Endothelial cell of umbilical vein (primary cell): ENCODE measurements at regions not wholly inside any gene's neighbourhood (a gene's known extent, or its start where the extent isn't known, plus 50 kb on each side); places are given as distances from the start of the nearest gene placed in this dataset.
A peak's percentile ranks its signal among the peaks of the same experiment; 100 is the strongest.

ENCODE experiments used
- BruUV-seq: library from RNA; stranded (reverse); fragments of 400-500 nt; replicated peaks from 2 replicates; lab custom pipeline; 2021; lab: Mats Ljungman, UMichigan
- CTCF ChIA-PET: fragments of 300-600, 350-600 bp; sonication (Branson Sonifier 250); formaldehyde crosslinking; loops from one replicate; lab custom pipeline; 2021; ENCODE audit warnings: antibody characterized with exemption, inconsistent platforms; lab: Charles Lee
- POLR2A ChIA-PET: fragments of 300-600, 350-600 bp; sonication (Branson Sonifier 250); formaldehyde crosslinking; loops from one replicate; lab custom pipeline; 2021; ENCODE audit warnings: antibody characterized with exemption, inconsistent platforms; lab: Charles Lee
- DNase-seq: peaks from one replicate; pipeline ENCODE4 v3.0.0-alpha.2; 2011; ENCODE audit warnings: low read depth, low spot score
- FAIRE-seq: peaks from 2 replicates; lab custom pipeline; 2011; peaks lifted over from hg19 to GRCh38; lab: Jason Lieb, UNC
- H2AFZ ChIP-seq: 2 replicates; pipeline ENCODE4 v1.6.0; 2012; ENCODE audit warnings: low read depth, low read length, control low read depth, inconsistent platforms
- H3K27ac ChIP-seq: 2 replicates; pipeline ENCODE4 v1.5.1; 2011; ENCODE audit warnings: low read depth, mild to moderate bottlenecking, control low read depth, low read length, moderate library complexity; ENCODE audit not compliant: insufficient read depth
- H3K27me3 ChIP-seq, 2 experiments: 2 replicates each; pipeline versions ENCODE4 v1.6.0 to v1.6.1; 2011; ENCODE audit warnings: low read length in 2 of 2, mixed read lengths in 1 of 2; ENCODE audit not compliant: control insufficient read depth in 2 of 2, insufficient read depth in 2 of 2
- H3K36me3 ChIP-seq, 2 experiments: 2 replicates in 1 of 2; 3 replicates in 1 of 2; pipeline ENCODE4 v1.5.1; 2011; ENCODE audit warnings: low read length in 2 of 2, mild to moderate bottlenecking in 1 of 2, moderate library complexity in 1 of 2; ENCODE audit not compliant: control insufficient read depth in 2 of 2, insufficient read depth in 2 of 2; ENCODE audit errors: extremely low read depth in 1 of 2
- H3K4me1 ChIP-seq: 3 replicates; pipeline ENCODE4 v1.5.1; 2011; ENCODE audit warnings: mild to moderate bottlenecking, low read length; ENCODE audit not compliant: control insufficient read depth, insufficient read depth; ENCODE audit errors: extremely low read depth
- H3K4me2 ChIP-seq: 2 replicates; pipeline ENCODE4 v1.6.1; 2011; ENCODE audit warnings: low read length, control low read depth, mixed read lengths; ENCODE audit not compliant: insufficient read depth
- H3K4me3 ChIP-seq, 3 experiments: fragments of 200-600 bp in 1 of 3; sonication (generic), shearing (Covaris generic) in 1 of 3; replicated peaks in 1 of 3; 2 replicates each; pipeline ENCODE4 v1.5.1; 2011 to 2016; ENCODE audit warnings: control low read depth in 3 of 3, low read length in 3 of 3, mild to moderate bottlenecking in 2 of 3, inconsistent platforms in 1 of 3, low read depth in 1 of 3, moderate library complexity in 1 of 3; ENCODE audit not compliant: insufficient read depth in 1 of 3
- H3K79me2 ChIP-seq: 2 replicates; pipeline ENCODE4 v1.6.0; 2012; ENCODE audit warnings: low read length, inconsistent platforms; ENCODE audit not compliant: control insufficient read depth, insufficient read depth
- H3K9ac ChIP-seq: replicated peaks from 2 replicates; pipeline ENCODE3; 2011; ENCODE audit warnings: low read length, control low read depth; ENCODE audit not compliant: insufficient read depth; ENCODE audit errors: extremely low read depth
- H3K9me1 ChIP-seq: replicated peaks from 3 replicates; pipeline ENCODE4 v1.6.0; 2011; ENCODE audit warnings: mild to moderate bottlenecking, low read length; ENCODE audit not compliant: control insufficient read depth, insufficient read depth; ENCODE audit errors: extremely low read depth
- H3K9me3 ChIP-seq: replicated peaks from 2 replicates; pipeline ENCODE4 v1.5.1; 2012; ENCODE audit warnings: low read length, inconsistent platforms; ENCODE audit not compliant: control insufficient read depth, insufficient read depth
- H4K20me1 ChIP-seq: replicated peaks from 2 replicates; pipeline ENCODE3; 2011; ENCODE audit warnings: mild to moderate bottlenecking, low read length; ENCODE audit not compliant: control insufficient read depth, insufficient read depth; ENCODE audit errors: extremely low read depth
- EZH2 ChIP-seq: IDR thresholded peaks from 2 replicates; pipeline ENCODE4 v1.6.1; 2012; ENCODE audit warnings: borderline replicate concordance, low read depth, mild to moderate bottlenecking, moderate library complexity, low read length, inconsistent platforms; ENCODE audit not compliant: severe bottlenecking
- FOS ChIP-seq: IDR thresholded peaks from 2 replicates; pipeline ENCODE4 v1.6.1; 2011; ENCODE audit warnings: mild to moderate bottlenecking, low read length, moderate library complexity, borderline replicate concordance; ENCODE audit not compliant: insufficient read depth
- GATA2 ChIP-seq: IDR thresholded peaks from 2 replicates; pipeline ENCODE4 v1.7.0; 2011; ENCODE audit warnings: low read depth, mild to moderate bottlenecking, moderate library complexity, mixed read lengths, low read length; ENCODE audit not compliant: insufficient read length, insufficient read depth
- JUN ChIP-seq: IDR thresholded peaks from 2 replicates; pipeline ENCODE4 v1.6.1; 2011; ENCODE audit warnings: borderline replicate concordance, low read depth; ENCODE audit not compliant: insufficient read length, insufficient read depth
- MYC ChIP-seq: IDR thresholded peaks from one replicate; pipeline ENCODE4 v1.6.1; 2011; ENCODE audit warnings: mild to moderate bottlenecking, low read depth, low read length
- POLR2A ChIP-seq: IDR thresholded peaks from 2 replicates; pipeline ENCODE4 v1.6.1; 2012; ENCODE audit warnings: low read depth, mild to moderate bottlenecking, control low read depth, low read length
- POLR2AphosphoS5 ChIP-seq: IDR thresholded peaks from 2 replicates; pipeline ENCODE4 v1.6.1; 2012; ENCODE audit warnings: low read depth, mild to moderate bottlenecking, control low read depth, low read length, moderate library complexity; ENCODE audit not compliant: insufficient read depth
- dilution Hi-C: fragments of 300-500 bp; cut with MboI; formaldehyde crosslinking; loops from one replicate; pipeline ENCODE4 v1.15.0; 2019; ENCODE audit warnings: low sequenced_read_pairs; ENCODE audit not compliant: extremely low pct_ligation_motif_present
- intact Hi-C: fragments of 100-400 bp; cut with micrococcal nuclease; formaldehyde crosslinking; loops from one replicate; pipeline ENCODE4 v1.10.0; 2022
- TF ChIP-seq, protein P1 (sequence below), 2 donors: IDR thresholded peaks; 1 replicate in 1 of 2; 2 replicates in 1 of 2; pipeline ENCODE4 v1.5.1; 2011; ENCODE audit warnings: low read length in 2 of 2, mild to moderate bottlenecking in 2 of 2, moderate library complexity in 2 of 2, control low read depth in 1 of 2, inconsistent platforms in 1 of 2, low read depth in 1 of 2; ENCODE audit not compliant: insufficient read depth in 1 of 2; ENCODE audit errors: extremely low read depth in 1 of 2
- TF ChIP-seq, protein P2 (sequence below): IDR thresholded peaks from 2 replicates; pipeline ENCODE4 v1.6.1; 2011; ENCODE audit not compliant: insufficient read depth, insufficient read length

DNA sequence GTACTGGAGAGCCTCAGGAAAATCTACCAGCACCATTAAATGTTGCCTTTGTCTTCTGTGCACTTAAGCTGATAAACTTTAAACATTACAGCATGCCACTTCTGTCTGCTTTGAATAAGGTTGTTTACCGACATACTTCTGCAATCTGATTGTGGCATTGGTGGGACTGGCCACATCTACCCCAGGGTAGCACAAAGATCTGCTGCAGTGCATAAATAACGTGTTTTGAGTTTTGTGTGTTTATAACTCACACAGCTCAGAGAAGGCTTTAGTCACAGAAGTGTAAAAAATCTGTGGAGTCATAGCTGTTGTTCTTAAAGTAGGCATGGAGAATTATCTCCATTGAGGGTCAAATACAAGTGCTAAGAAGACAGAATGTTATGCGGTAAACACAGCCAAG, 388.4 kb upstream of the AMELY start:
- BruUV-seq: no TSS peak

More for the DNA sequence above, 388.4 kb upstream of the AMELY start:
- Histone ChIP-seq H3K4me3 (no peak overlapping the region), H3K9me1 (no peaks in the 10 kb centered on the region), H4K20me1 (no peaks in the 10 kb centered on the region), H3K36me3 (peaks cover 2 to 9% of the 10 kb centered on the region in 2 experiments), H2AFZ (no peak overlapping the region), H3K9ac (no peak overlapping the region), H3K4me1 (no peaks in the 10 kb centered on the region), H3K27me3 (no peaks in the 10 kb centered on the region), H3K9me3 (no peaks in the 10 kb centered on the region), H3K79me2 (peaks cover 79% of the 10 kb centered on the region), H3K27ac (no peak overlapping the region), H3K4me2 (no peak overlapping the region)
- FAIRE-seq (peak; percentile 24), DNase-seq (no peak)
- dilution Hi-C loops (no loop called here), intact Hi-C loops (no loop called here)
- no peak for TF ChIP-seq MYC
- no peak for TF ChIP-seq JUN
- no peak for TF ChIP-seq POLR2AphosphoS5
- TF ChIP-seq, protein P1, sequence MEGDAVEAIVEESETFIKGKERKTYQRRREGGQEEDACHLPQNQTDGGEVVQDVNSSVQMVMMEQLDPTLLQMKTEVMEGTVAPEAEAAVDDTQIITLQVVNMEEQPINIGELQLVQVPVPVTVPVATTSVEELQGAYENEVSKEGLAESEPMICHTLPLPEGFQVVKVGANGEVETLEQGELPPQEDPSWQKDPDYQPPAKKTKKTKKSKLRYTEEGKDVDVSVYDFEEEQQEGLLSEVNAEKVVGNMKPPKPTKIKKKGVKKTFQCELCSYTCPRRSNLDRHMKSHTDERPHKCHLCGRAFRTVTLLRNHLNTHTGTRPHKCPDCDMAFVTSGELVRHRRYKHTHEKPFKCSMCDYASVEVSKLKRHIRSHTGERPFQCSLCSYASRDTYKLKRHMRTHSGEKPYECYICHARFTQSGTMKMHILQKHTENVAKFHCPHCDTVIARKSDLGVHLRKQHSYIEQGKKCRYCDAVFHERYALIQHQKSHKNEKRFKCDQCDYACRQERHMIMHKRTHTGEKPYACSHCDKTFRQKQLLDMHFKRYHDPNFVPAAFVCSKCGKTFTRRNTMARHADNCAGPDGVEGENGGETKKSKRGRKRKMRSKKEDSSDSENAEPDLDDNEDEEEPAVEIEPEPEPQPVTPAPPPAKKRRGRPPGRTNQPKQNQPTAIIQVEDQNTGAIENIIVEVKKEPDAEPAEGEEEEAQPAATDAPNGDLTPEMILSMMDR (IDR thresholded peaks at IDR 0.05; ENCODE audit: extremely low read depth in 1 of 2, insufficient read depth in 1 of 2, low read depth in 1 of 2, low read length in 2 of 2): no peak
- TF ChIP-seq, protein P2, sequence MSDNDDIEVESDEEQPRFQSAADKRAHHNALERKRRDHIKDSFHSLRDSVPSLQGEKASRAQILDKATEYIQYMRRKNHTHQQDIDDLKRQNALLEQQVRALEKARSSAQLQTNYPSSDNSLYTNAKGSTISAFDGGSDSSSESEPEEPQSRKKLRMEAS: no peak
- no peak for TF ChIP-seq FOS
- no peak for TF ChIP-seq GATA2
- no peak for TF ChIP-seq POLR2A
- TF ChIP-seq EZH2: no peak
- POLR2A ChIA-PET: no interaction called here
- CTCF ChIA-PET: no interaction called here
